HG02943 (cell line): ENCODE measurements at regions not wholly inside any gene's neighbourhood (a gene's known extent, or its start where the extent isn't known, plus 50 kb on each side); places are given as distances from the start of the nearest gene placed in this dataset.
"Not testable (repeated sequence)": the region's sequence is repeated elsewhere in the genome, so short reads cannot be mapped to it uniquely, and the experiment has no call there.

ENCODE experiments used
- ATAC-seq: cut with Tn5 transposase; IDR thresholded peaks from one replicate; pipeline ENCODE4 v1.9.1; 2021; ENCODE audit warnings: mild to moderate bottlenecking, low read depth, moderate library complexity; ENCODE audit not compliant: unreplicated experiment

GRCh38 chr12:47356129-47356700 lies 276.5 kb upstream of the AMIGO2 start:
- ATAC-seq = no peak

- no peak for ATAC-seq
Observed at GRCh38 chr12:47353508-47353907, 273.7 kb upstream of the AMIGO2 start.

GRCh38 chr12:47352067-47352466 lies 272.3 kb upstream of the AMIGO2 start:
- ATAC-seq = no peak

GRCh38 chr12:47351526-47351925 lies 271.8 kb upstream of the AMIGO2 start:
- ATAC-seq = no peak

GRCh38 chr12:47350062-47350408 lies 270.3 kb upstream of the AMIGO2 start:
- no peak for ATAC-seq

GRCh38 chr12:47349137-47350061 lies 269.6 kb upstream of the AMIGO2 start:
- no peak for ATAC-seq

GRCh38 chr12:47348206-47348605 lies 268.4 kb upstream of the AMIGO2 start:
- no peak for ATAC-seq

GRCh38 chr12:47346251-47347019 lies 266.7 kb upstream of the AMIGO2 start:
- no peak for ATAC-seq

GRCh38 chr12:47343684-47344567 lies 264.2 kb upstream of the AMIGO2 start:
- ATAC-seq = no peak

- ATAC-seq = no peak
Observed at GRCh38 chr12:47340411-47341015, 260.8 kb upstream of the AMIGO2 start.

- no peak for ATAC-seq
Observed at GRCh38 chr12:47337581-47337980, 257.8 kb upstream of the AMIGO2 start.

- ATAC-seq = not testable (repeated sequence)
Observed at GRCh38 chr12:47333271-47333858, 253.6 kb upstream of the AMIGO2 start.

GRCh38 chr12:47328831-47329545 lies 249.2 kb upstream of the AMIGO2 start:
- ATAC-seq = no peak

- no peak for ATAC-seq
Observed at GRCh38 chr12:47326190-47326589, 246.4 kb upstream of the AMIGO2 start.

- no peak for ATAC-seq
Observed at GRCh38 chr12:47323802-47324201, 244.0 kb upstream of the AMIGO2 start.

GRCh38 chr12:47321436-47321835 lies 241.7 kb upstream of the AMIGO2 start:
- no peak for ATAC-seq

- no peak for ATAC-seq
Observed at GRCh38 chr12:47319746-47320145, 240.0 kb upstream of the AMIGO2 start.

GRCh38 chr12:47318963-47319362 lies 239.2 kb upstream of the AMIGO2 start:
- ATAC-seq = no peak
